ENCODE measurements at regions not wholly inside any gene's neighbourhood (a gene's known extent, or its start where the extent isn't known, plus 50 kb on each side); places are given as distances from the start of the nearest gene placed in this dataset.

GRCh38 chr5:98209418-98209817 is 564.0 kb upstream of the RGMB start:
- TF ChIP-seq CTCF (conservative IDR thresholded peaks at IDR 0.05; ENCODE audit: low read depth, low read length) = no peak
- no peak for TF ChIP-seq EZH2 (IDR thresholded peaks at IDR 0.05; ENCODE audit: borderline replicate concordance, low read depth, low read length, poor library complexity, severe bottlenecking)
